ENCODE measurements at regions not wholly inside any gene's neighbourhood (a gene's known extent, or its start where the extent isn't known, plus 50 kb on each side); places are given as distances from the start of the nearest gene placed in this dataset.

GRCh38 chr2:33804155-33804554 lies 205.1 kb upstream of the FAM98A start:
- Histone ChIP-seq H2AFZ (ENCODE audit: low read depth) (no peak overlapping the region), H3K79me2 (ENCODE audit: insufficient read depth) (no peaks in the 10 kb centered on the region), H3K36me3 (replicated peaks in 1 of 2; ENCODE audit: control insufficient read depth in 1 of 2, insufficient read depth in 2 of 2, low read length in 1 of 2) (no peaks in the 10 kb centered on the region), H3K27ac (ENCODE audit: low read depth in 2 of 2, low read length in 1 of 2) (no peak overlapping the region), H3K4me3 (ENCODE audit: low read depth in 2 of 2, low read length in 1 of 2) (no peak overlapping the region), H4K20me1 (ENCODE audit: insufficient read depth) (no peaks in the 10 kb centered on the region), H3K9me3 (no peaks in the 10 kb centered on the region), H3K9me2 (no peaks in the 10 kb centered on the region), H3F3A (replicated peaks; ENCODE audit: insufficient read depth) (no peaks in the 10 kb centered on the region), H3K9ac (no peak overlapping the region), H3K4me2 (no peak overlapping the region), H3K27me3 (ENCODE audit: insufficient read depth) (no peaks in the 10 kb centered on the region), H3K4me1 (ENCODE audit: control insufficient read depth in 1 of 2, insufficient read depth in 2 of 2, low read depth in 1 of 2, low read length in 1 of 2) (no peaks in the 10 kb centered on the region)
- CTCF ChIA-PET, result no interaction called here
- no peak for DNase-seq
- TF ChIP-seq CTCF (IDR thresholded peaks at IDR 0.05) (no peak), MEF2A (IDR thresholded peaks at IDR 0.05; ENCODE audit: borderline replicate concordance, low read depth) (no peak), GABPA (IDR thresholded peaks at IDR 0.05; ENCODE audit: low read depth) (no peak)
- POLR2A ChIA-PET, result no interaction called here

- Histone ChIP-seq H2AFZ (ENCODE audit: low read depth) (no peak overlapping the region), H3K36me3 (replicated peaks in 1 of 2; ENCODE audit: control insufficient read depth in 1 of 2, insufficient read depth in 2 of 2, low read length in 1 of 2) (no peaks in the 10 kb centered on the region), H3K4me3 (ENCODE audit: low read depth in 2 of 2, low read length in 1 of 2) (no peak overlapping the region), H3K9ac (no peak overlapping the region), H3K9me2 (no peaks in the 10 kb centered on the region), H3K4me1 (ENCODE audit: control insufficient read depth in 1 of 2, insufficient read depth in 2 of 2, low read depth in 1 of 2, low read length in 1 of 2) (no peaks in the 10 kb centered on the region), H3K27me3 (ENCODE audit: insufficient read depth) (no peaks in the 10 kb centered on the region), H3F3A (replicated peaks; ENCODE audit: insufficient read depth) (no peaks in the 10 kb centered on the region), H4K20me1 (ENCODE audit: insufficient read depth) (no peaks in the 10 kb centered on the region), H3K4me2 (no peak overlapping the region), H3K79me2 (ENCODE audit: insufficient read depth) (no peaks in the 10 kb centered on the region), H3K27ac (ENCODE audit: low read depth in 2 of 2, low read length in 1 of 2) (no peak overlapping the region), H3K9me3 (no peaks in the 10 kb centered on the region)
- ChIA-PET POLR2A (no interaction called here), CTCF (no interaction called here)
- DNase-seq, result no peak
- WGBS (ENCODE audit: low lambda C conversion rate), result 31% methylated on average over 2 of the region's 2 CpGs
- no peak for TF ChIP-seq IRF3 (IDR thresholded peaks at IDR 0.05; ENCODE audit: low read depth, low read length)
- TF ChIP-seq TCF12 (IDR thresholded peaks at IDR 0.05), result no peak
- TF ChIP-seq USF1 (IDR thresholded peaks at IDR 0.05; ENCODE audit: borderline replicate concordance, low read depth), result no peak
- TF ChIP-seq JUND (IDR thresholded peaks at IDR 0.05), result no peak
- TF ChIP-seq RXRA (IDR thresholded peaks at IDR 0.05; ENCODE audit: borderline replicate concordance, low read depth), result no peak
- TF ChIP-seq TEAD4 (IDR thresholded peaks at IDR 0.05; ENCODE audit: borderline replicate concordance, insufficient read depth), result no peak
- no peak for TF ChIP-seq USF2 (IDR thresholded peaks at IDR 0.05; ENCODE audit: borderline replicate concordance, low read depth, low read length)
- TF ChIP-seq PBX3 (IDR thresholded peaks at IDR 0.05), result no peak
- TF ChIP-seq EP300 (IDR thresholded peaks at IDR 0.05; ENCODE audit: borderline replicate concordance in 1 of 2, low read depth in 1 of 2, low read length in 1 of 2), result no peak
- no peak for TF ChIP-seq GATA2 (CRISPR knock-in tag; IDR thresholded peaks at IDR 0.05)
- no peak for TF ChIP-seq REST (IDR thresholded peaks at IDR 0.05; ENCODE audit: low read depth, low read length)
- TF ChIP-seq CTCF (IDR thresholded peaks at IDR 0.05), result no peak
- TF ChIP-seq MEF2A (IDR thresholded peaks at IDR 0.05; ENCODE audit: borderline replicate concordance, low read depth), result no peak
- no peak for TF ChIP-seq ELF1 (IDR thresholded peaks at IDR 0.05)
These were observed 197.4 kb upstream of the FAM98A start for GRCh38 chr2:33796511-33796910.

All from SK-N-SH (cell line).